MM.1S (cell line): ENCODE measurements at regions not wholly inside any gene's neighbourhood (a gene's known extent, or its start where the extent isn't known, plus 50 kb on each side); places are given as distances from the start of the nearest gene placed in this dataset.

Experiments
- CTCF ChIP-seq: fragments of 300-600 bp; sonication (generic); IDR thresholded peaks from 2 replicates; pipeline ENCODE4 v1.5.1; 2016; ENCODE audit warnings: antibody characterized with exemption, low read length, mixed read lengths
- EZH2 ChIP-seq: fragments of 300-600 bp; sonication (generic); optimal IDR thresholded peaks from 2 replicates; pipeline ENCODE3; 2017; ENCODE audit warnings: low read depth, mild to moderate bottlenecking, antibody characterized with exemption, low read length, mixed read lengths
- EZH2phosphoT487 ChIP-seq: fragments of 300-600 bp; sonication (generic); IDR thresholded peaks from 2 replicates; pipeline ENCODE4 v1.6.1; 2018; ENCODE audit warnings: antibody characterized with exemption, low read length

DNA sequence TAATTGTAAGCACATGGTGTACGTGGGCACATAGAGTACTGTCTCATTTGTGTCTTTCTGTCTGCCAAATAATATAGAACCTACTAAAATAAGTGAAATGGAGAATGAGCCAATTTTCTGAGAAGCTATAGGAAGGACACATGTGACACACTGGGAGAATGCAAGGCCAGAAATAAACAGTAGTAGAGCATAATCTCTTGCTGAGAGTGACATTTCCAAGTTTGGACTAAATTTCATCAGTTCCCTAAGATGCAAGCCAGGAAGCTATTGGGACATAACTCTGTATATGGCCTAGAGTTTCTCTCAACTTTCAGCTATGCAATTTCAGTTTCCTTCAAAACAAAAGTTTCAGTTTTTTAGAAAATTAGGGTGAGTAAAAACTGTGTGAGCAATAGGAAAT is 638.7 kb downstream of the PCDH18 start:
- no peak for TF ChIP-seq CTCF
- no peak for TF ChIP-seq EZH2phosphoT487
- no peak for TF ChIP-seq EZH2
